KOPT-K1 (cell line): ENCODE measurements at regions not wholly inside any gene's neighbourhood (a gene's known extent, or its start where the extent isn't known, plus 50 kb on each side); places are given as distances from the start of the nearest gene placed in this dataset.

Experiments used
- H3K27ac ChIP-seq: fragments of 200-600 bp; sonication (generic); 2 replicates; pipeline ENCODE4 v1.5.1; 2016; ENCODE audit warnings: antibody characterized with exemption, mild to moderate bottlenecking, low read depth, low read length; ENCODE audit not compliant: poor library complexity, severe bottlenecking
- H3K36me3 ChIP-seq: fragments of 200-600 bp; sonication (generic); 2 replicates; pipeline ENCODE4 v1.5.1; 2017; ENCODE audit warnings: antibody characterized with exemption, mild to moderate bottlenecking, low read length, moderate library complexity; ENCODE audit not compliant: insufficient read depth
- H3K9me3 ChIP-seq: fragments of 200-600 bp; sonication (generic); 2 replicates; pipeline ENCODE4 v1.5.1; 2017; ENCODE audit warnings: antibody characterized with exemption, low read length, mild to moderate bottlenecking; ENCODE audit not compliant: insufficient read depth, poor library complexity, severe bottlenecking

DNA sequence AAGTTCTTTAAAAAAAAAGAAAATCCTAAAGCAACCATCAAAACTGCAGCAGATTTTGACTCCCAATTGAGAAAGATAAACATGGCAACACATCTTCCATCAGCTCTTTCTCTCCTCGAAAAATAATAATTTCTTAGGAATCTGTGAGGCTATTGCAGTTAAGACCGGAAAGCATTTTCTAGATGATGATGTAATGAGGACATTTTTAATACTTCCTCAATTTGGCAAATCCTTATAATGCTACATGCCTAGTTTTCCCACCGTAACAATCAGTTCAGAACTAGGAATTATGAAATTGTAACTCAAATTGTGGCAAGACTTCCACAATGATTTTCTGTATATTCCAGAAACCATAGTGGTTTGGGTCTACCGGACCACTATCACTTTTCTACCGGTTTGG, 180.9 kb upstream of the PDE3A start:
- H3K36me3 ChIP-seq = no peaks in the 10 kb centered on the region
- no peaks in the 10 kb centered on the region for H3K9me3 ChIP-seq
- no peak overlapping the region for H3K27ac ChIP-seq

DNA sequence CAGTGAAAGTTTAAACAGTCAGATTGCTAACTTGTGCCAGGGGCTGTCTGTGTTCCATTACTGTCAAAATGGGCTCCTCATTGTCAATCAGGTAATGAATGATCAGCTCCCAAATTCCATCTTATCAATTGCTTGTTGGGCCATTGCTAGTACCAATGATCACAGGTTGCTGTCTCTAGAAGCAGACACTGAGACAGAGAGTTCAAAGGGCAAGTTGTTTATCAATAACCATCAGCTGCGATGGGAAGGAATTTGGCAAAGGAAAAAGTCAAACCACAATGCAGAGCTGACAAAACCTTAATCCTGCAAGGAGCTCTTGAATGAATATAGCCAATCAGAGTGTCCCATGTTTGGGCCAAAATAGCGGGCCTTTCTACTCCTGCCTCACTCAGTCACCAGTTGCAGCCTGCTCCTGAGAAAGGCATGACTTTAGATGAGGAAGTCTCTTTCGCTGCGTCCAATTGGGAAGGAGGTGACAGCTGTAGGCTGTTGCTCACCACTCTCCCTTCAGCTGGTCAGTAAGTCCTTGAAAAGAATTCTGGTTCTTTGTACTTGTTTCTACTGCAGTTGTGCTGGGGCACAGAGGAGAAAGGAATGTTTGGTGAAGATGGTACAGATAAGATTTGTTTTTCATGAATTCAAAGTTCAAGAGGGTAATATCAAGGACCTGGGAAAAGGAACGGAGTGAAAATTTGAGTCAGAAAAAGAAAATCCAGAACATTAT, 179.2 kb upstream of the PDE3A start:
- H3K9me3 ChIP-seq = no peaks in the 10 kb centered on the region
- no peak overlapping the region for H3K27ac ChIP-seq

DNA sequence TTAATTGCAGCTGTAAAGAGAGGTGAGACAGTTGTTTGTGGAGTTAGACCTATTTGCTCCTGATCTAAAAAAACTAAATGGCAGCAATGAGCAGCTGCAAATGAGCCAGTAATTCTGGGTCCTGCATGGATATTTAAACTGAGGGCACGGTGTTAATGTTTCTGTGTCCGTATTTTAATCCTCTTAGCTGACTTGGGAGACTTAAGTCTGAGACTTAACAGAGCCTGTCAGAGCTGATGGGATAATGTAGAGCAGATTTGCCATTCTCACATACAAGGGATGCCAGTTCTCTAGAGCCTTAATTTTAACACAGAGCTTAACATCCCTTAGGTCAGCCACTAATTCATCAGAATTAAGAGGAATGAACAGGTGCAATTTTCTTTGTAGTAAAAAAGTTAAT, 178.6 kb upstream of the PDE3A start:
- no peaks in the 10 kb centered on the region for H3K9me3 ChIP-seq
- no peak overlapping the region for H3K27ac ChIP-seq
- H3K36me3 ChIP-seq = no peaks in the 10 kb centered on the region

More for the DNA sequence above, 179.2 kb upstream of the PDE3A start:
- H3K36me3 ChIP-seq = no peaks in the 10 kb centered on the region

DNA sequence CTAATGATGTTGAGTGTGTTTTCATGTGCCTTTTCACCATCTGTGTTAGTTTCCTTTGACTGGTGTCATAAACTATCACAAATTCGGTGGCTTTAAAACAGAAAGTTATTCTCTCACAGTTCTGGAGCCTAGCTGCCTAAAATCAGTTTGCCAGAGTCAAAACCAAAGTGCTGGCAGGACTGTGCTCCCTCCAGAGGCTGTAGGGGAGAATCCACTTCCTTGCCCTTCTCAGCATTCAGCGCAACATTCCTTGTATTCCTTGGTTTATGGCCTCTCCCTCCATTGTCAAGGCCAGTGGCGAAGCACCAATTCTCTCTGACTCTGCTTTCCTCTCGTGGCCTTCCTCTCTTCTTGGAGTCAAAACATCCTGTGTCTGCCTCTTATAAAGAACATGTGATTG, 174.2 kb upstream of the PDE3A start:
- Histone ChIP-seq H3K9me3 (no peaks in the 10 kb centered on the region), H3K36me3 (no peaks in the 10 kb centered on the region), H3K27ac (no peak overlapping the region)

DNA sequence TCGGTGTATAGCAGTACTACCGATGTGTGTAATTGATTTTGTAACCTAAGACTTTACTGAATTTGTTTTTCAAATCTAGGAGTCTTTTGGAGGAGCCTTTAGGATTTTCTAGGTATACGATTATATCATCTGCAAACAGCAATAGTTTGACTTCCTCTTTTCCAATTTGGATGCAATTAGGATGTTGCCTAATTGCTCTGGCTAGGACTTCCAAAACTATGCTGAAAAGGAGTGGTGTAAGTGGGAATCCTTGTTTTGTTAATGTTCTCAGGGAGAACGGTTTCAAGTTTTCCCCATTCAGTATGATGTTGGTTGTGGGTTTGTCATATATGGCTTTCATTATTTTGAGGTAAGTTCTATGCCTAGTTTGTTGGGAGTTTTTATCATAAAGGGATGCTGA, 171.6 kb upstream of the PDE3A start:
- H3K9me3 ChIP-seq = no peaks in the 10 kb centered on the region
- no peaks in the 10 kb centered on the region for H3K36me3 ChIP-seq
- H3K27ac ChIP-seq = no peak overlapping the region

DNA sequence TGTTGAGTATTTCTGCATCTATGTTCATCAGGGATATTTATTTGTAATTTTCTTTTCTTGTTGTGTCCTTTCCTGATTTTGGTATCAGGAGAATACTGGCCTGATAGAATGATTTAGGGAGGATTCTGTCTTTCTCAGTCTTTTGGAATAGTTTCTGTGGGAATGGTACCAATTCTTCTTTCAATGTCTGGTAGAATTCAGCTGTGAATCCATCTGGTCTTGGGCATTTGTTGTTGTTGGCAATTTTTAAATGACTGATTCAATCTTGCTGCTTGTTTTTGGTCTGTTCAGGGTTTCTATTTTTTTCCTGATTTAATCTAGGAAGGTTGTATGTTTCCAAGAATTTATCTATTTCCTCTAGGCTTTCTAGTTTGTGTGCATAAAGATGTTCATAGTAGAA, 170.9 kb upstream of the PDE3A start:
- H3K9me3 ChIP-seq = no peaks in the 10 kb centered on the region
- H3K36me3 ChIP-seq = no peaks in the 10 kb centered on the region
- no peak overlapping the region for H3K27ac ChIP-seq

DNA sequence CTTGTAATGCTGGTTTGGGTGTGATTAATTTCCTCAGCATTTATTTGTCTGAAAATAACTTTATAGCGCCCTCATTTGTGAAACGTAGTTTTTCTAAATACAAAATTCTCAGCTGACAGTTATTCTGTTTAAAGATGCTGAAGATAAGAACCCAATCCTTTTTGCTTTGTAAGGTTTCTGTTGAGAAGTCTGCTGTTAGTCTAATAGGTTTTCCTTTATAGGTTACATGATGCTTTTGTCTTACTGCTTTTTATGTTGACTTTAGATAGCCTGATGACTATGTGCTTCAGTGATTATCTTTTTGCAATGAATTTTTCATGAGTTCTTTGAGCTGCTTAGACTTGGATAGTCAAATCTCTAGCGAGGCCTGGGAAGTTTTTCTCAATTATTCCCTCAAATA, 168.6 kb upstream of the PDE3A start:
- H3K27ac ChIP-seq = no peak overlapping the region
- H3K9me3 ChIP-seq = no peaks in the 10 kb centered on the region

DNA sequence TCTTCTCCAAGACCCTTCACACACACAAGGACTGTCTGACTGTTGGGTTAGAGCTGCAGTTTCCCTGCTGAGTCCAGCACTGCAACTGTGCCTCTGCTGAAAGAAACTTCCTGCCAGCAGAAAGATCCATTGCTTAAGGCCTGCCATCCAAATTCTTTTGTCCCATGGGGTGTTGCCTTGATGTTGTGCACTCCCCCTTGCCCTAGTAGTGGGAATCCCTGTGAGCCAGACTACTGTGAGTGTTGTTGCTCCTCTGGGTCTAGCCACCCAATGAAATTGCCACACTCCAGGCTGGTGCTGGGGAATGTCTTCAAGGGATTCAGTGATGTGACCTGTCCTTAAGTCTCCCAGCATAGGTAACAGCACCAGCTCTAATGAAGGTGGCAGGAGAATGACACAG, 166.6 kb upstream of the PDE3A start:
- Histone ChIP-seq H3K36me3 (no peaks in the 10 kb centered on the region), H3K9me3 (no peaks in the 10 kb centered on the region), H3K27ac (no peak overlapping the region)

More for the DNA sequence above, 168.6 kb upstream of the PDE3A start:
- no peaks in the 10 kb centered on the region for H3K36me3 ChIP-seq

DNA sequence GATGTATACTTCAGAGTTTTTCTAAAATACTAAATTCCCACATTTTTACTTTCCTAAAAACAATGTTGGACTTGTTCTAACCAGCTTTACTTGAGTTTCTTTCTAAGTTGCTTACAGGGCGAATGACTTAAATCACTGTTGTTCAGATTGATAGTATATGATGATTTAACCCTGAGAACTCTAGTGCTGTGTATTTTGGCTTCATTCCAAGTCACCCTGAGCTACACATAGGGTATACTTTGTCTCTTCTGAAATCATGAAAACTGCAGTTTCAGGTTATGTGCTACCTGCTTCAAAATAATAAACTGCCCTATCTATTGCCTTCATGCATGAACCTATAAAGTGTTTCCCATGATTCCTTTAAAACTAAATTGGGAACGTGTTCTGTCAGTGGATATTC, 162.5 kb upstream of the PDE3A start:
- Histone ChIP-seq H3K27ac (no peak overlapping the region), H3K9me3 (no peaks in the 10 kb centered on the region)

DNA sequence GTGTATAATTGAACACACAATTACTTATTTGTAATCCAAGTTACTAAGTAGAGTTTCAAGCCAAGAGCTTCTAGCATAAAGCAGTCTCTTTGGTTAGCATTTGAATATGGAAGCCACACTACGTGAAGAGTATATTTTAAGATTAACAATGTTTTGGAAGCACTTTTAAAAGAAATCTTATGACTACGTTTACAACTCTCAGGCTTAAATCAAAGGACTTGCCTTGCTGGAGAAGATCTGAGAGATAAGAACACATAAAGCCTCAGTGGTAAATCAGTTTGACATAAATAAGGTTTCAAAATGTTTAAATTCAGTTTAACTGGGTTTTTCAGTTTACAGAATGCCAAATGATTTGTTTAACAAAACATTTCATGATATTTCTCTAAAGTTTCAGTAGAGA, 161.9 kb upstream of the PDE3A start:
- Histone ChIP-seq H3K9me3 (no peaks in the 10 kb centered on the region), H3K27ac (no peak overlapping the region), H3K36me3 (no peaks in the 10 kb centered on the region)

More for the DNA sequence above, 162.5 kb upstream of the PDE3A start:
- H3K36me3 ChIP-seq = no peaks in the 10 kb centered on the region

DNA sequence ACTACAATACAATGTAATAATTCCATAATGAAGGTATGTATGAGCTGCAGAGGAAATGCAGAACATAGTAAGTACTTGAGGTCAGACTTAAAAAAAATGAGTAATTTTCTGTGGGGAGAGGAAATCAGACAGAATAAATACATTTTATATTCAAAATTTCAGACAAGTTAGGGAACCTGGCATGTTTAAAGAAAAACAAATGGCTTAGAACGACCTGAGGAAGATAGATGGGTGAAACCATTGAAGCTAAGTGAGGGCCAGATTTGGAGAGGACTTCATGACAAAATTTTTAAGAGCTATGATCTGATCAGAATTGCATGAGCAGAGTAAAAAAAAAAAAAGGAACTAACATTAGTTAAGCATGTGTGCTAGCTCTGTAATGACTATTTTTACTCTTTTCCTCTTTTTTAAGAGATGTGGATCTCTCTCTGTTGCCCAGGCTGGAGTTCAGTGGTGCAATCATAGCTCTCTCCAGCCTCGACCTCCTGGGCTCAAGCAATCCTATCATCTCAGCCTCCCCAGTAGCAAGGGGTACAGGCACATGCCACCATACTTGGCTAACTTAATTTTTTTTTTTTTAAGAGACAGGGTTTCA, 157.6 kb upstream of the PDE3A start:
- no peaks in the 10 kb centered on the region for H3K9me3 ChIP-seq
- H3K36me3 ChIP-seq = no peaks in the 10 kb centered on the region
- H3K27ac ChIP-seq = no peak overlapping the region

DNA sequence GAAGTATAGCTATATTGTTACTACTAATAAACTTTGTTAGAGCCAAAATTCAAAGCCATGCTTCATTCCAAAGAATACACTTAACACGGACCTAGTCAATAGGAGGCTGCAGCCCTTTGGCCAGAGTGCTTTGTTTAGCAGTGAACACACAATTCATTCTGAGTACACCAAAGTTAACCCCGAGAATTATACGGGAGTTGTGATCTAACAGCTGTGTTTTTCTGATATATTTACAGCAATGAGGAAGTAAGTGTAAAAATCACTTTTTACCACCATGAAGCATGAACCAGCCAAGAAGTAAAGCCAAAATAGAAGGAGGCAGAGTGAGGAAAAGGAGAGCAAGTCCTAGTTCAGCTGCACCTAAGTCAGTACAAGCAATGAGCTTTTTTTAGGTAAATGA, 156.8 kb upstream of the PDE3A start:
- H3K27ac ChIP-seq = no peak overlapping the region
- H3K36me3 ChIP-seq = no peaks in the 10 kb centered on the region
- H3K9me3 ChIP-seq = no peaks in the 10 kb centered on the region

DNA sequence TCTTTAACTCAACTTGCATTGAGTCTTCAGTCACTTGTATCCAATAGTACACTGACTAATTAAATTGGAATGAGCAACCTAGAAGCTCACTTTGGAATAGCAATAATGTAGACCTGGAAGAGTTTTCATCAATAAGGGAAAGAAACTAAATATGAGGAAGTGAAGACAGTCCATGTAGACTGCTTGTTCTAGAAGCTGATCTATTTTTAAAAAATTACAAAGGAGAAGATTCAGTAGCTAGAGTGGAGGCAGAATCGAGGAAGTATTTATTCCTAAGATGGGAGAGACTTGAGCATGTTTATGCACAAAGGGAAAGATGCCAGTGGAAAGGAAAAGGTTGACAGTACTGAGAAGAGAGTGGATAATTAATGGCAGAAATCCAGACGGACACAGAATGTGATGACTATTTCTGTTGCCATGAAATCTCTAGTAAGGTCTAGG, 156.3 kb upstream of the PDE3A start:
- H3K9me3 ChIP-seq = no peaks in the 10 kb centered on the region
- H3K36me3 ChIP-seq = no peaks in the 10 kb centered on the region
- no peak overlapping the region for H3K27ac ChIP-seq

DNA sequence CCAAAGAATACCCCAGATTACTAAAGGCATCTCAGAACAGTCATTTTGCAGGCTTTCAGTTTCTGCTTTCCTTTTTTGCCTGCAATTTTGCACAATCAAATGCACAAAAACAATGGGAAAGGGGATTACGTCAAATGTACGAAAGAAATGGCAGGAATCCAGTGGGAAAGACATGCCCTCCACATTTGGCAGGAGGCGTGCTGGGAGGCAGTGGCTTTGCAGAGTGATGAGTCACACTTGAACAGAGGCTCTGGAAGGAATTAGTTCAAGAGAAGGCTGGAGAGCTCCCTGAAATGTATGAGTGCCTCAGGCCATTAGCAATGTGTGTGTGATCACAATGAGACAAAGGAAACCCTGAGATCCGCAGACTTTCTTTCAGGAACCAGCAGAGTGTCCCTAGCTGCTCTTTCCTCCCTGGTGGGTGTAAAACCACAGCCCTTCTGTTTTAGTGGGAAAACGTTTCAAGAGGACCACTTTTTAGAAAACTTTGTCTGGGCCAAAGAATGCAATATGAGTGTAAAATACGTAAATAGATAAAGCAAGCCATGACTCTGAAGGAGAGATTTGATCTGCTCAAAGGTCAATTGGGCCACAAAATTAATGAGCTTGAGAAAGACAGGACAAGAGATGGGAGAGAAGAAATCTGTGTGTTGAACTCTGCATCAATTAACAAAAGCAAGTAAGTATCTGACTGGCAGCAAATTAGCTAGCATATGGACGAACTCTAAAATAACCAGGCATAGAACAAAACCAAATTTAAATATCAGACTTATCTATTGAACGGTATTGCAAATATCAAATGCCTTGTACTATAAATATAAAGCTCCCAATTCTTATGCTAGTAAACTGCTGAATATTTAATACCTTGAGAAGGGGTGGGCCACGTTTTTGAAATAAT, 155.4 kb upstream of the PDE3A start:
- H3K36me3 ChIP-seq = no peaks in the 10 kb centered on the region
- H3K9me3 ChIP-seq = no peaks in the 10 kb centered on the region
- no peak overlapping the region for H3K27ac ChIP-seq
